ENCODE measurements at regions not wholly inside any gene's neighbourhood (a gene's known extent, or its start where the extent isn't known, plus 50 kb on each side); places are given as distances from the start of the nearest gene placed in this dataset.

GRCh38 chr10:117759266-117759665, 216.7 kb downstream of the EMX2 start:
- Histone ChIP-seq H3K4me3 (ENCODE audit: low read depth, low read length) (no peak overlapping the region), H3K4me2 (ENCODE audit: low read length) (no peak overlapping the region), H3K27me3 (ENCODE audit: control insufficient read depth, insufficient read depth, low read length) (no peaks in the 10 kb centered on the region), H3K4me1 (no peaks in the 10 kb centered on the region), H2AFZ (no peak overlapping the region), H3K79me2 (no peaks in the 10 kb centered on the region), H3K36me3 (ENCODE audit: control insufficient read depth, insufficient read depth, low read length) (no peaks in the 10 kb centered on the region), H3K9ac (no peak overlapping the region), H3K27ac (no peak overlapping the region), H3K9me3 (ENCODE audit: control insufficient read depth, low read length) (no peaks in the 10 kb centered on the region)
- TF ChIP-seq, protein P1, sequence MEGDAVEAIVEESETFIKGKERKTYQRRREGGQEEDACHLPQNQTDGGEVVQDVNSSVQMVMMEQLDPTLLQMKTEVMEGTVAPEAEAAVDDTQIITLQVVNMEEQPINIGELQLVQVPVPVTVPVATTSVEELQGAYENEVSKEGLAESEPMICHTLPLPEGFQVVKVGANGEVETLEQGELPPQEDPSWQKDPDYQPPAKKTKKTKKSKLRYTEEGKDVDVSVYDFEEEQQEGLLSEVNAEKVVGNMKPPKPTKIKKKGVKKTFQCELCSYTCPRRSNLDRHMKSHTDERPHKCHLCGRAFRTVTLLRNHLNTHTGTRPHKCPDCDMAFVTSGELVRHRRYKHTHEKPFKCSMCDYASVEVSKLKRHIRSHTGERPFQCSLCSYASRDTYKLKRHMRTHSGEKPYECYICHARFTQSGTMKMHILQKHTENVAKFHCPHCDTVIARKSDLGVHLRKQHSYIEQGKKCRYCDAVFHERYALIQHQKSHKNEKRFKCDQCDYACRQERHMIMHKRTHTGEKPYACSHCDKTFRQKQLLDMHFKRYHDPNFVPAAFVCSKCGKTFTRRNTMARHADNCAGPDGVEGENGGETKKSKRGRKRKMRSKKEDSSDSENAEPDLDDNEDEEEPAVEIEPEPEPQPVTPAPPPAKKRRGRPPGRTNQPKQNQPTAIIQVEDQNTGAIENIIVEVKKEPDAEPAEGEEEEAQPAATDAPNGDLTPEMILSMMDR (IDR thresholded peaks at IDR 0.05): no peak

DNA sequence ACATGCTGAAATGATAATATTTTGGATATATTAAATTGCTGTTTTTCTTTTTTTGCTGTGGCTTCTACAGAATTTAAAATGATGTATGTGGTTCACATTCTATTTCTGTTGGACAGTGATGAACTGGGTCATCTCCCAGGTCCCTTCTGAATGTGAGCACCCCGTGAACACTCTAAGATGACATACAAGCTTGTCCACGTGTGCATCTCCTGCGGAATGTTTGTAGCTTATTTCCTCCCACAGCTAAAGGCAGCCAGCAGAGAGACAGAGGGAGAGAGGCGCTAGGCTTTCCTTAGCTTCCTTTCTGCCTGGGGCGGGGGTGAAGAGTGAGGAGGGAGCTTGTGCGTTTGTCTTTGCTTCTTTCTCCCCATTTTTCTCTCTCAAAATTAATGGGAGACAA, 219.1 kb downstream of the EMX2 start:
- no peak overlapping the region for H2AFZ ChIP-seq
- H3K36me3 ChIP-seq (ENCODE audit: control insufficient read depth, insufficient read depth, low read length): no peaks in the 10 kb centered on the region
- H3K9ac ChIP-seq: no peak overlapping the region
- H3K4me2 ChIP-seq (ENCODE audit: low read length): no peak overlapping the region
- no peak overlapping the region for H3K27ac ChIP-seq
- H3K9me3 ChIP-seq (ENCODE audit: control insufficient read depth, low read length): no peaks in the 10 kb centered on the region
- H3K4me3 ChIP-seq (ENCODE audit: low read depth, low read length): no peak overlapping the region
- H3K79me2 ChIP-seq: no peaks in the 10 kb centered on the region
- TF ChIP-seq, protein P1 (IDR thresholded peaks at IDR 0.05): no peak
- no peaks in the 10 kb centered on the region for H3K4me1 ChIP-seq
- H3K27me3 ChIP-seq (ENCODE audit: control insufficient read depth, insufficient read depth, low read length): no peaks in the 10 kb centered on the region

DNA sequence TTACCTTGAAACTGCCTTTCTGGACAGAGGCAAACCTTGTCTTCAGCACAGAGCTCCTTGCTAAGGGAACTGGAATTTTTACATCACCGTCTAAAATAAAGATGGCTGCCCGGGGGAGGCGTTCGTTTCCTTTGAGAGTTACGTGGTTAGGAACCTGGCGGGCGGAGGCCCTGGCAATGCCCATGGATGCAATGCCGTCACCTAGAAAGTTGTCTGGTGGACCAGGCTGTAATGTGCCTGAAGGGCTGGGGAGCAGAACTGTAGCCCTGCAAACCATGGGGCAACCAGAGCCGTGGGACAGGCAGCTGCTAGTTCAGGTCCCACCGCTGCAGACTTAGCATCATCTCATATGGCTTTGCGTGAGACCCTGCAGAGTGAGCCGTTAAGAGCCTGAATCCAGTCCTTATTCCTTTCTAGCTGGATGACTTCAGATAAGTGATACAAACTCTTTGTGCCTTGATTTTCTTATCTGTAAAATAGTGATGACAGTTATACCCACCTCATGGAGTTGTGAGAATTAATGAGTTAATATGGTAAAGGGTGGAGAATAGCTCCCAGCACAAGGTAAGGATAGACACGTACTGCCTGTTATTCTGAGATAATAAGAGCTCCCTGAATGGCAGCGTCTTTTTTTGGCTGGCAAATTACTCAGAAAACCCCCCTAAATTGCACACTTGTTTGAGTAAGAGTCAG, 219.7 kb downstream of the EMX2 start:
- Histone ChIP-seq H3K27ac (no peak overlapping the region), H3K27me3 (ENCODE audit: control insufficient read depth, insufficient read depth, low read length) (no peaks in the 10 kb centered on the region), H3K4me3 (ENCODE audit: low read depth, low read length) (no peak overlapping the region), H3K79me2 (no peaks in the 10 kb centered on the region), H3K9me3 (ENCODE audit: control insufficient read depth, low read length) (no peaks in the 10 kb centered on the region), H3K9ac (no peak overlapping the region), H3K36me3 (ENCODE audit: control insufficient read depth, insufficient read depth, low read length) (no peaks in the 10 kb centered on the region), H2AFZ (no peak overlapping the region), H3K4me1 (no peaks in the 10 kb centered on the region), H3K4me2 (ENCODE audit: low read length) (no peak overlapping the region)
- TF ChIP-seq, protein P1 (IDR thresholded peaks at IDR 0.05): no peak

DNA sequence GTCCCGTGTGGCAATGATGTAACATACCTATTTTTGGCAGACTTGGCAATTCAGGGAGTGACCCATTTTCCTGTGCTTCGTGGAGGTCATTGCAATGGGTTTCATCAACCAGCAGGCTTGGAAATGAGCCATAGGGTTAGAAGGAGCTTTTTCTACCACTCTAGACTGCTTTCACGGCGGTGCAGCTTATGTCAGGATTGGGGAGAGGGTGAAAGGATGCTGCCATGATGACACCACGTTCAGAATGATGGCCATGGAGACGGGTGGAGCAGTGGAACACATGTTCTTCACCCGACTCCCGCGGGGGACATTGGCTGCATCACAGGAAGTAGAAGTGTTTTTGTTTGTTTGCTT, 220.2 kb downstream of the EMX2 start:
- H2AFZ ChIP-seq: no peak overlapping the region
- H3K9ac ChIP-seq: no peak overlapping the region
- no peaks in the 10 kb centered on the region for H3K4me1 ChIP-seq
- no peaks in the 10 kb centered on the region for H3K36me3 ChIP-seq (ENCODE audit: control insufficient read depth, insufficient read depth, low read length)
- no peak overlapping the region for H3K4me3 ChIP-seq (ENCODE audit: low read depth, low read length)
- H3K79me2 ChIP-seq: no peaks in the 10 kb centered on the region
- no peak overlapping the region for H3K27ac ChIP-seq
- no peaks in the 10 kb centered on the region for H3K27me3 ChIP-seq (ENCODE audit: control insufficient read depth, insufficient read depth, low read length)
- no peak overlapping the region for H3K4me2 ChIP-seq (ENCODE audit: low read length)
- H3K9me3 ChIP-seq (ENCODE audit: control insufficient read depth, low read length): no peaks in the 10 kb centered on the region
- TF ChIP-seq, protein P1 (IDR thresholded peaks at IDR 0.05): no peak

DNA sequence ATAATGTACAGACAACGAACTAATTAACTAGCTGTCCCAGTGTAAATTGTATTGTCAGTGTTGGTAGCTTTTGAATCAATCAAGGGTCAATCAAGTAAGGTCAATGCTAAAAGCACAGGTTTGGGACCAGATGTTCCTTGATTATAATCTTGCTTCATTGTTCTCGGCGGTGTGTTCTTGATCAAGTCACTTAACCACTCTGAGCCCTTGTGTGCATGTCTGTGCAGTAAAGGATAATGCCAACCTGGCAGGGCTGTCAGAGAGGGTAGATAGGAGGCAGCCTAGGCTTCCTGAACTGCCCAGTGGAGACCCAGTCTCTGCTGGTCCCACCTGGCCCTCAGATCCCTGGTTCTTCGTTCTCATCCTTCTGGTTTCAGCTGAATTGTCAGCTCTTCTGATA, 221.0 kb downstream of the EMX2 start:
- no peak overlapping the region for H3K27ac ChIP-seq
- no peak overlapping the region for H3K9ac ChIP-seq
- TF ChIP-seq, protein P1 (IDR thresholded peaks at IDR 0.05): no peak
- no peaks in the 10 kb centered on the region for H3K9me3 ChIP-seq (ENCODE audit: control insufficient read depth, low read length)
- no peaks in the 10 kb centered on the region for H3K4me1 ChIP-seq
- no peak overlapping the region for H3K4me2 ChIP-seq (ENCODE audit: low read length)
- no peaks in the 10 kb centered on the region for H3K79me2 ChIP-seq
- H3K27me3 ChIP-seq (ENCODE audit: control insufficient read depth, insufficient read depth, low read length): no peaks in the 10 kb centered on the region
- no peak overlapping the region for H2AFZ ChIP-seq
- no peaks in the 10 kb centered on the region for H3K36me3 ChIP-seq (ENCODE audit: control insufficient read depth, insufficient read depth, low read length)
- H3K4me3 ChIP-seq (ENCODE audit: low read depth, low read length): no peak overlapping the region

All from parathyroid adenoma (tissue), 2 donors.